ENCODE measurements at regions not wholly inside any gene's neighbourhood (a gene's known extent, or its start where the extent isn't known, plus 50 kb on each side); places are given as distances from the start of the nearest gene placed in this dataset.

GRCh38 chr10:113967126-113967525 is 76.5 kb upstream of the ADRB1 start:
- DNase-seq (ENCODE audit: low read depth): no peak
- TF ChIP-seq, protein P1, sequence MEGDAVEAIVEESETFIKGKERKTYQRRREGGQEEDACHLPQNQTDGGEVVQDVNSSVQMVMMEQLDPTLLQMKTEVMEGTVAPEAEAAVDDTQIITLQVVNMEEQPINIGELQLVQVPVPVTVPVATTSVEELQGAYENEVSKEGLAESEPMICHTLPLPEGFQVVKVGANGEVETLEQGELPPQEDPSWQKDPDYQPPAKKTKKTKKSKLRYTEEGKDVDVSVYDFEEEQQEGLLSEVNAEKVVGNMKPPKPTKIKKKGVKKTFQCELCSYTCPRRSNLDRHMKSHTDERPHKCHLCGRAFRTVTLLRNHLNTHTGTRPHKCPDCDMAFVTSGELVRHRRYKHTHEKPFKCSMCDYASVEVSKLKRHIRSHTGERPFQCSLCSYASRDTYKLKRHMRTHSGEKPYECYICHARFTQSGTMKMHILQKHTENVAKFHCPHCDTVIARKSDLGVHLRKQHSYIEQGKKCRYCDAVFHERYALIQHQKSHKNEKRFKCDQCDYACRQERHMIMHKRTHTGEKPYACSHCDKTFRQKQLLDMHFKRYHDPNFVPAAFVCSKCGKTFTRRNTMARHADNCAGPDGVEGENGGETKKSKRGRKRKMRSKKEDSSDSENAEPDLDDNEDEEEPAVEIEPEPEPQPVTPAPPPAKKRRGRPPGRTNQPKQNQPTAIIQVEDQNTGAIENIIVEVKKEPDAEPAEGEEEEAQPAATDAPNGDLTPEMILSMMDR (IDR thresholded peaks at IDR 0.05; ENCODE audit: insufficient read depth, low read length, poor library complexity, severe bottlenecking): no peak
- H3K36me3 ChIP-seq (ENCODE audit: control insufficient read depth, insufficient read depth, low read length): no peaks in the 10 kb centered on the region

DNA sequence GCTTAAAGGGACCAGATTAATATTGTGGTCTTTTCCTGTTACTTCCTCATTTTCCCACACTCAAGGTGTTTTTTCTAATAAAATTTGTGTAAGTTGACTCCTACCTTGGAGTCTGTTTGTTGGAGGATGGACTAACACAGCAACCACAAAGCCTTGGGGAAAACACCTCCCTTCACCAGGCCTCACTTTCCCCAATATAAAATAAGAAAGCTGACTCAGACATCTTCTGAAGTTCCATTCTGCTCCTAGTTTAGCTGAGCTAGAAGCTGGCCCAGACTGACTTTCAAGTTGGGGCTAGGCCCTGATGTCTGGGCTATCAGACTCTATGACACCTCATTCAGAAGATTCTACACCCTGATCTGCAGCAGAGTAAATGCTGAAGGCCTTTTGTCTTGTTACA is 73.0 kb upstream of the ADRB1 start:
- Histone ChIP-seq H3K27me3 (ENCODE audit: control insufficient read depth, insufficient read depth, low read length) (no peaks in the 10 kb centered on the region), H3K4me3 (ENCODE audit: low read depth, low read length) (no peak overlapping the region), H3K36me3 (ENCODE audit: control insufficient read depth, insufficient read depth, low read length) (no peaks in the 10 kb centered on the region)
- TF ChIP-seq, protein P1 (IDR thresholded peaks at IDR 0.05; ENCODE audit: insufficient read depth, low read length, poor library complexity, severe bottlenecking): no peak
- no peak for DNase-seq (ENCODE audit: low read depth)

More at GRCh38 chr10:113967126-113967525, 76.5 kb upstream of the ADRB1 start:
- no peaks in the 10 kb centered on the region for H3K27me3 ChIP-seq (ENCODE audit: control insufficient read depth, insufficient read depth, low read length)
- H3K4me3 ChIP-seq (ENCODE audit: low read depth, low read length): no peak overlapping the region

- no peaks in the 10 kb centered on the region for H3K27me3 ChIP-seq (ENCODE audit: control insufficient read depth, insufficient read depth, low read length)
- no peak for DNase-seq (ENCODE audit: low read depth)
- TF ChIP-seq, protein P1 (IDR thresholded peaks at IDR 0.05; ENCODE audit: insufficient read depth, low read length, poor library complexity, severe bottlenecking): no peak
- H3K36me3 ChIP-seq (ENCODE audit: control insufficient read depth, insufficient read depth, low read length): no peaks in the 10 kb centered on the region
- H3K4me3 ChIP-seq (ENCODE audit: low read depth, low read length): no peak overlapping the region
Observed at GRCh38 chr10:113971349-113971973, 72.2 kb upstream of the ADRB1 start.

GRCh38 chr10:113977174-113977573 is 66.5 kb upstream of the ADRB1 start:
- no peak for DNase-seq (ENCODE audit: low read depth)
- Histone ChIP-seq H3K27me3 (ENCODE audit: control insufficient read depth, insufficient read depth, low read length) (no peaks in the 10 kb centered on the region), H3K36me3 (ENCODE audit: control insufficient read depth, insufficient read depth, low read length) (no peaks in the 10 kb centered on the region), H3K4me3 (ENCODE audit: low read depth, low read length) (no peak overlapping the region)
- TF ChIP-seq, protein P1 (IDR thresholded peaks at IDR 0.05; ENCODE audit: insufficient read depth, low read length, poor library complexity, severe bottlenecking): no peak

- TF ChIP-seq, protein P1 (IDR thresholded peaks at IDR 0.05; ENCODE audit: insufficient read depth, low read length, poor library complexity, severe bottlenecking): no peak
- DNase-seq (ENCODE audit: low read depth): no peak
- Histone ChIP-seq H3K36me3 (ENCODE audit: control insufficient read depth, insufficient read depth, low read length) (no peaks in the 10 kb centered on the region), H3K4me3 (ENCODE audit: low read depth, low read length) (no peak overlapping the region), H3K27me3 (ENCODE audit: control insufficient read depth, insufficient read depth, low read length) (no peaks in the 10 kb centered on the region)
Observed at GRCh38 chr10:113978802-113979201, 64.9 kb upstream of the ADRB1 start.

- Histone ChIP-seq H3K4me3 (ENCODE audit: low read depth, low read length) (no peak overlapping the region), H3K36me3 (ENCODE audit: control insufficient read depth, insufficient read depth, low read length) (no peaks in the 10 kb centered on the region), H3K27me3 (ENCODE audit: control insufficient read depth, insufficient read depth, low read length) (no peaks in the 10 kb centered on the region)
- DNase-seq (ENCODE audit: low read depth): no peak
- TF ChIP-seq, protein P1 (IDR thresholded peaks at IDR 0.05; ENCODE audit: insufficient read depth, low read length, poor library complexity, severe bottlenecking): no peak
Observed at GRCh38 chr10:113979409-113979808, 64.3 kb upstream of the ADRB1 start.
